ENCODE measurements at regions not wholly inside any gene's neighbourhood (a gene's known extent, or its start where the extent isn't known, plus 50 kb on each side); places are given as distances from the start of the nearest gene placed in this dataset.

- H3K4me3 ChIP-seq: no peak overlapping the region
- no TSS peak for BruUV-seq (replicated peaks)
- DNase-seq (ENCODE audit: extremely low read depth in 1 of 4, low spot score in 3 of 4): peak; percentile 8 to 36 (median 14)
- no peaks in the 10 kb centered on the region for H3K79me2 ChIP-seq (ENCODE audit: control insufficient read depth, insufficient read depth, low read length)
- intact Hi-C loops (cut with micrococcal nuclease): no loop called here
- POLR2A ChIA-PET: no interaction called here
- FAIRE-seq: peak; percentile 57
- no peak for ATAC-seq
- H3K9me1 ChIP-seq (ENCODE audit: control insufficient read depth, insufficient read depth, low read length): no peaks in the 10 kb centered on the region
- H3K36me3 ChIP-seq (ENCODE audit: control insufficient read depth, insufficient read depth, low read length): no peaks in the 10 kb centered on the region
- H3K4me1 ChIP-seq (replicated peaks in 1 of 2; ENCODE audit: control insufficient read depth in 2 of 2, insufficient read depth in 2 of 2, low read length in 2 of 2): no peaks in the 10 kb centered on the region
- no peak overlapping the region for H3K27ac ChIP-seq (ENCODE audit: extremely low read depth, low read depth, low read length)
- H3K4me2 ChIP-seq (ENCODE audit: insufficient read depth, low read length): no peak overlapping the region
- H3K9ac ChIP-seq (ENCODE audit: insufficient read depth in 1 of 2, low read depth in 2 of 2, low read length in 2 of 2): no peak overlapping the region
- CTCF ChIA-PET (ENCODE audit: low intra/inter-chr PET ratio): no interaction called here
- H4K20me1 ChIP-seq (replicated peaks; ENCODE audit: control insufficient read depth, insufficient read depth, low read length): no peaks in the 10 kb centered on the region
- no peaks in the 10 kb centered on the region for H3K27me3 ChIP-seq (ENCODE audit: control insufficient read depth in 2 of 2, insufficient read depth in 2 of 2, low read length in 2 of 2)
- in situ Hi-C loops (cut with MboI): no loop called here
- no peak overlapping the region for H2AFZ ChIP-seq (ENCODE audit: low read depth, low read length)
- H3K9me3 ChIP-seq (replicated peaks; ENCODE audit: control insufficient read depth, insufficient read depth, low read depth, low read length): no peaks in the 10 kb centered on the region
- no peak for TF ChIP-seq HMG20B (CRISPR knock-in tag; IDR thresholded peaks at IDR 0.05)
- TF ChIP-seq HMG20A (CRISPR knock-in tag; conservative IDR thresholded peaks at IDR 0.05): no peak
- TF ChIP-seq GTF2A2 (tag; IDR thresholded peaks at IDR 0.05): no peak
- TF ChIP-seq MECOM (CRISPR knock-in tag; IDR thresholded peaks at IDR 0.05): no peak
- no peak for TF ChIP-seq CREBBP (IDR thresholded peaks at IDR 0.05; ENCODE audit: low read depth, low read length)
- no peak for TF ChIP-seq MXD1 (CRISPR knock-in tag; IDR thresholded peaks at IDR 0.05; ENCODE audit: borderline replicate concordance, poor library complexity, severe bottlenecking)
- no peak for TF ChIP-seq KLF10 (CRISPR knock-in tag; IDR thresholded peaks at IDR 0.05)
- no peak for TF ChIP-seq RFX1 (IDR thresholded peaks at IDR 0.05)
- TF ChIP-seq POLR2AphosphoS5 (IDR thresholded peaks at IDR 0.05; ENCODE audit: control insufficient read depth, insufficient read depth, low read depth, low read length): no peak
- no peak for TF ChIP-seq MEIS2 (IDR thresholded peaks at IDR 0.05; ENCODE audit: partially characterized antibody)
- TF ChIP-seq MIER1 (IDR thresholded peaks at IDR 0.05; ENCODE audit: low read depth): peak; percentile 88
- TF ChIP-seq TEAD2 (tag; IDR thresholded peaks at IDR 0.05): no peak
- no peak for TF ChIP-seq PTTG1 (tag; IDR thresholded peaks at IDR 0.05; ENCODE audit: low read depth)
- no peak for TF ChIP-seq ZNF785 (CRISPR knock-in tag; IDR thresholded peaks at IDR 0.05)
- TF ChIP-seq AFF1 (IDR thresholded peaks at IDR 0.05; ENCODE audit: low read depth in 1 of 2, partially characterized antibody in 2 of 2): peak in 1 of 2 experiments; percentile 35
- peak; percentile 96 for TF ChIP-seq EHMT2 (IDR thresholded peaks at IDR 0.05)
- no peak for TF ChIP-seq HEY1 (CRISPR knock-in tag; IDR thresholded peaks at IDR 0.05; ENCODE audit: borderline replicate concordance)
- no peak for TF ChIP-seq PML (IDR thresholded peaks at IDR 0.05; ENCODE audit: low read length)
- TF ChIP-seq CLOCK (CRISPR knock-in tag; IDR thresholded peaks at IDR 0.05; ENCODE audit: borderline replicate concordance): no peak
These were observed 75.5 kb upstream of the CAND1 start for GRCh38 chr12:67193704-67194103.

Measured in K562 (cell line).